Activated CD8-positive, alpha-beta T cell treated with anti-CD3 and anti-CD28 coated beads for 36 hours (primary cell): ENCODE measurements at regions not wholly inside any gene's neighbourhood (a gene's known extent, or its start where the extent isn't known, plus 50 kb on each side); places are given as distances from the start of the nearest gene placed in this dataset.

Experiments used
- ATAC-seq: fragments of 200-7000 bp; cut with Tn5 transposase; one replicate; pipeline ENCODE4 v1.10.0; 2021; ENCODE audit warnings: mild to moderate bottlenecking, moderate library complexity
- CTCF ChIA-PET: fragments of 350-600 bp; sonication (Branson Sonifier 250); formaldehyde crosslinking; loops from one replicate; lab custom pipeline; 2021; ENCODE audit warnings: antibody characterized with exemption; lab: Charles Lee
- POLR2A ChIA-PET: fragments of 350-600 bp; sonication (Branson Sonifier 250); formaldehyde crosslinking; loops from one replicate; lab custom pipeline; 2021; ENCODE audit warnings: antibody characterized with exemption; lab: Charles Lee
- DNase-seq: peaks from one replicate; pipeline ENCODE4 v3.0.0-alpha.2; 2020
- H3K27ac Mint-ChIP-seq: one replicate; pipeline ENCODE4 v1.8.0; 2021; ENCODE audit warnings: mild to moderate bottlenecking, mixed read lengths
- H3K27me3 Mint-ChIP-seq: one replicate; pipeline ENCODE4 v1.8.0; 2021; ENCODE audit warnings: mixed read lengths
- H3K36me3 Mint-ChIP-seq: one replicate; pipeline ENCODE4 v1.8.0; 2021; ENCODE audit warnings: low read depth, mixed read lengths
- H3K4me1 Mint-ChIP-seq: one replicate; pipeline ENCODE4 v1.8.0; 2021; ENCODE audit warnings: low read depth, mixed read lengths
- H3K4me3 Mint-ChIP-seq: one replicate; pipeline ENCODE4 v1.8.0; 2021; ENCODE audit warnings: mild to moderate bottlenecking, moderate library complexity, mixed read lengths
- H3K9me3 Mint-ChIP-seq: one replicate; pipeline ENCODE4 v1.8.0; 2021; ENCODE audit warnings: mixed read lengths
- intact Hi-C: fragments of 100-400 bp; cut with micrococcal nuclease; formaldehyde crosslinking; loops from one replicate; pipeline ENCODE4 v1.10.0; 2022
- TF ChIP-seq, protein P1 (sequence below): fragments of 200-600 bp; IDR thresholded peaks from one replicate; pipeline ENCODE4 v1.8.0; 2022; ENCODE audit warnings: antibody characterized with exemption, mild to moderate bottlenecking

DNA sequence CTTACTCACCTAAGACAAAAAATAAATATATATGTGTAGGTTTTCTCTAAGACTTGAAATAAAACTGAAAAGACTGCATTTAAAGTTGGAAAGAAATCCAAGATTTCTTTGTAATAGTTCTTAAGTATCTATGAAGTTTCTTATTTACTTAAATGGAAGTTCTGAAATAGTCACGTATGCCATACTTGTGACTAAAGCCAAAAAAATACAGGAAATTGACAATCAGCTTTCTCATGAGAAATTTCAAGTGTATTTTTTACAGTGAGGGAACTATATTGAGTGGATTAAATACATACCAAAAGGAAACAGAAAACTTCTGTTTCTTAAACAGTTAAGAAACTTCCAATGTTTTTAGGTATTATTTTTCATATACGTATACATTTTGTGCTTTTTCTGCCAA lies 188.1 kb downstream of the DPY19L2 start:
- ChIA-PET POLR2A (no interaction called here), CTCF (no interaction called here)
- H3K27me3 Mint-ChIP-seq = peaks cover 3% of the 10 kb centered on the region
- intact Hi-C loops = no loop called here
- no peaks in the 10 kb centered on the region for H3K4me1 Mint-ChIP-seq
- H3K4me3 Mint-ChIP-seq = no peak overlapping the region
- H3K9me3 Mint-ChIP-seq = no peaks in the 10 kb centered on the region
- H3K27ac Mint-ChIP-seq = no peak overlapping the region
- TF ChIP-seq, protein P1, sequence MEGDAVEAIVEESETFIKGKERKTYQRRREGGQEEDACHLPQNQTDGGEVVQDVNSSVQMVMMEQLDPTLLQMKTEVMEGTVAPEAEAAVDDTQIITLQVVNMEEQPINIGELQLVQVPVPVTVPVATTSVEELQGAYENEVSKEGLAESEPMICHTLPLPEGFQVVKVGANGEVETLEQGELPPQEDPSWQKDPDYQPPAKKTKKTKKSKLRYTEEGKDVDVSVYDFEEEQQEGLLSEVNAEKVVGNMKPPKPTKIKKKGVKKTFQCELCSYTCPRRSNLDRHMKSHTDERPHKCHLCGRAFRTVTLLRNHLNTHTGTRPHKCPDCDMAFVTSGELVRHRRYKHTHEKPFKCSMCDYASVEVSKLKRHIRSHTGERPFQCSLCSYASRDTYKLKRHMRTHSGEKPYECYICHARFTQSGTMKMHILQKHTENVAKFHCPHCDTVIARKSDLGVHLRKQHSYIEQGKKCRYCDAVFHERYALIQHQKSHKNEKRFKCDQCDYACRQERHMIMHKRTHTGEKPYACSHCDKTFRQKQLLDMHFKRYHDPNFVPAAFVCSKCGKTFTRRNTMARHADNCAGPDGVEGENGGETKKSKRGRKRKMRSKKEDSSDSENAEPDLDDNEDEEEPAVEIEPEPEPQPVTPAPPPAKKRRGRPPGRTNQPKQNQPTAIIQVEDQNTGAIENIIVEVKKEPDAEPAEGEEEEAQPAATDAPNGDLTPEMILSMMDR = no peak
- no peaks in the 10 kb centered on the region for H3K36me3 Mint-ChIP-seq
- ATAC-seq (no peak), DNase-seq (no peak)

DNA sequence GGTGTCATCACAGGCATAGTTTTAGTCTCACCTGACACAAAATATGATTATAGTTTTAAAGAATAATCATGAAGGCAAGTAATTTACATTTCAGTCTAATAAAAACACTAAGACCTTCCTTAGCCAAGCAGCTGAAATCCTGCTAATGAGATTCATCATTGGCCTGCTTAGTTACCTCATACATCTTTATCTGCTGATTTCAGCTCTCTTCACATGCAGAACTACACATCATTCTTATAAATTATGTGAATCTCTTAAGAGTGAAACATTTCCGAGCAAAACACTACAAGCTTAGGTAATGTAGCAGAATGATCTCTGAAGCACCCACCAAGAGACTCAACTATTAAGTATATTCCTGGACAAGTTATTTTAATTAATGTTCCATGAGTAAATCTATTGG lies 198.1 kb downstream of the DPY19L2 start:
- H3K4me3 Mint-ChIP-seq = no peak overlapping the region
- TF ChIP-seq, protein P1 = no peak
- CTCF ChIA-PET = no interaction called here
- no peak for DNase-seq
- H3K36me3 Mint-ChIP-seq = no peaks in the 10 kb centered on the region
- H3K4me1 Mint-ChIP-seq = no peaks in the 10 kb centered on the region
- no peak overlapping the region for H3K27ac Mint-ChIP-seq
- H3K9me3 Mint-ChIP-seq = peaks cover 4% of the 10 kb centered on the region
- H3K27me3 Mint-ChIP-seq = no peaks in the 10 kb centered on the region
- intact Hi-C loops = no loop called here
- no peak for ATAC-seq
- POLR2A ChIA-PET = no interaction called here

DNA sequence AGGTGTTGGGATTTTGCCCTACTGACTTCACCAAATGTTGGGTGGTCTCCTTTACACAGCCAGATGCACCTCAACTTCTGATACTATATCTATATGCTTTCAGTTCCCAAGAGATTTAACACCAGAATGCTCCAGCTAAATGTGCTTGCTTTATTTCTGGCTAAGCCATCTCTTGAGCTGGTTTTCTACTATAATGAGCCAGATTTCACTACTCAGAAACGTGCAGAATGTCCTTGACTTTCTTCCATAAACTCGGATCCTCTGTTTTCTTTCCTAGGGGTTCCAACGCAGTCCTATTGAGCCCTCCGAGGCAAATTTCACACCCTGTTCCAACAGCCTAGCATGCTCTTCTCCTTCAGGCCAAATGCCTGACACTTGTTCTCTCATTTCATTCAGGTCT lies 200.3 kb downstream of the DPY19L2 start:
- H3K27me3 Mint-ChIP-seq = no peaks in the 10 kb centered on the region
- CTCF ChIA-PET = no interaction called here
- peaks cover 4% of the 10 kb centered on the region for H3K9me3 Mint-ChIP-seq
- H3K36me3 Mint-ChIP-seq = no peaks in the 10 kb centered on the region
- no peak for DNase-seq
- H3K4me3 Mint-ChIP-seq = no peak overlapping the region
- TF ChIP-seq, protein P1 = no peak
- intact Hi-C loops = no loop called here
- H3K4me1 Mint-ChIP-seq = no peaks in the 10 kb centered on the region
- no peak overlapping the region for H3K27ac Mint-ChIP-seq
- POLR2A ChIA-PET = no interaction called here
- no peak for ATAC-seq

DNA sequence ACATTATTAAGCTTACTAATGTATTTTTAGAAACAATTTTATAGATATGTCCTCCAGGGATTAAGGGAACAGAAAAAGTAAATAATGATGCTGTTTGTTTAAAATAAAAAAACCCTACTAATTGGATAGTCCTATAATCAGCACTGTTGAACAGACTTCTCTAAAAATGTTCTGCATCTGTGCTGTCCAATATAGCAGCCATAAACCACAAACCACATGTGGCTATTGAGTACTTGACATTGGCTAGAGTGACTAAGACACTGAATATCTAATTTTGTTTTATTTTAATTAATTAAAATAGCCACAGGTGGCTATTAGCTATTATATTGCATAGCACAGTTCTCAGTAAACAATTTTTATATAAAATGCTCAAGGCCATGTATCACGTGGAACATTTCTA lies 210.4 kb downstream of the DPY19L2 start:
- ATAC-seq = no peak
- no peaks in the 10 kb centered on the region for H3K36me3 Mint-ChIP-seq
- DNase-seq = no peak
- TF ChIP-seq, protein P1 = no peak
- no peaks in the 10 kb centered on the region for H3K9me3 Mint-ChIP-seq
- H3K4me1 Mint-ChIP-seq = no peaks in the 10 kb centered on the region
- intact Hi-C loops = no loop called here
- ChIA-PET CTCF (no interaction called here), POLR2A (no interaction called here)
- no peak overlapping the region for H3K27ac Mint-ChIP-seq
- no peaks in the 10 kb centered on the region for H3K27me3 Mint-ChIP-seq
- no peak overlapping the region for H3K4me3 Mint-ChIP-seq

DNA sequence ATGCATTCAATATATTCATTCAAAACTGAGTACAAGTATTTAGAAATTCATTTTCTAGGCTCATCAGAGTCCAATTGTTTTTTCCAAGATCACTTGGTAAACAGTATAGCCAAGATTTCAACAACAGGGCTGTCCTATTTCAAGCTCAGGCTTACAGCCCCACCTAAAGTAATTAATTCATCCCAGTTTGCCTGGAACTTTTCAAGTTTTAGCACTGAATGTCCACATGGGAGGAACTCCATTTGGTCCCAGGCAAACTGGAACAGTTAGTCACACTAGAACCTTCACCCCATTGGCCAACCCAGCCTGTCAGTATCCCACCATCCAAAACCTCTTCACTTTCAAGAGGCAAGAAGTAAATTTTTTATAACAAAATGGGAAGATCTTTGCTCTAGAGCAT lies 210.9 kb downstream of the DPY19L2 start:
- H3K27me3 Mint-ChIP-seq = no peaks in the 10 kb centered on the region
- H3K27ac Mint-ChIP-seq = no peak overlapping the region
- TF ChIP-seq, protein P1 = no peak
- ChIA-PET CTCF (no interaction called here), POLR2A (no interaction called here)
- no peaks in the 10 kb centered on the region for H3K36me3 Mint-ChIP-seq
- DNase-seq = no peak
- H3K4me1 Mint-ChIP-seq = no peaks in the 10 kb centered on the region
- ATAC-seq = no peak
- no peaks in the 10 kb centered on the region for H3K9me3 Mint-ChIP-seq
- intact Hi-C loops = no loop called here
- no peak overlapping the region for H3K4me3 Mint-ChIP-seq
